Retinal pigment epithelial cell (primary cell): ENCODE measurements at regions not wholly inside any gene's neighbourhood (a gene's known extent, or its start where the extent isn't known, plus 50 kb on each side); places are given as distances from the start of the nearest gene placed in this dataset.

Source experiments
- DNase-seq: peaks from one replicate; pipeline ENCODE4 v3.0.0-alpha.2; 2010; ENCODE audit warnings: low read depth
- H3K4me3 ChIP-seq: 2 replicates; pipeline ENCODE4 v1.5.1; 2011; ENCODE audit warnings: mild to moderate bottlenecking, low read length, control low read depth, moderate library complexity
- TF ChIP-seq, protein P1 (sequence below): conservative IDR thresholded peaks from 2 replicates; pipeline ENCODE4 v1.5.1; 2011; ENCODE audit warnings: low read depth, low read length, control low read depth, inconsistent platforms

DNA sequence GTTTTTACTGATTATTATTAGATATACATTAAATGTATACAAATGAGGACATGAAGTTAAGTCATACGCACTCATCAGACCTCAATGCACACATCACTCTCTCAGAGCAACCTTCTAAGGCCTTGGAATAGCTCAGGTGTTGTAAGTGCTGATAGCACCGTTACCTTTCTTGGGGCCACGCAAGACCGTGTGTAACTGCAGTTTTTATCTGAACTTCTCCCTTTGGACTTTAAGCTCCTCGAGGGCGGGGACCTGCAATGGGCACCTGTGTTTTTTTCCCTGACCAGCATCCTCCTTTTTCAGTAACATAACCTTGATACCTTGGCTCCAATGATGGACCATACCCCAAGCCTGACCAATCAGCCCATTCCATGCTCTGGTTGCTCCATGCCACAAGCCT is 136.5 kb upstream of the TMCC3 start:
- TF ChIP-seq, protein P1, sequence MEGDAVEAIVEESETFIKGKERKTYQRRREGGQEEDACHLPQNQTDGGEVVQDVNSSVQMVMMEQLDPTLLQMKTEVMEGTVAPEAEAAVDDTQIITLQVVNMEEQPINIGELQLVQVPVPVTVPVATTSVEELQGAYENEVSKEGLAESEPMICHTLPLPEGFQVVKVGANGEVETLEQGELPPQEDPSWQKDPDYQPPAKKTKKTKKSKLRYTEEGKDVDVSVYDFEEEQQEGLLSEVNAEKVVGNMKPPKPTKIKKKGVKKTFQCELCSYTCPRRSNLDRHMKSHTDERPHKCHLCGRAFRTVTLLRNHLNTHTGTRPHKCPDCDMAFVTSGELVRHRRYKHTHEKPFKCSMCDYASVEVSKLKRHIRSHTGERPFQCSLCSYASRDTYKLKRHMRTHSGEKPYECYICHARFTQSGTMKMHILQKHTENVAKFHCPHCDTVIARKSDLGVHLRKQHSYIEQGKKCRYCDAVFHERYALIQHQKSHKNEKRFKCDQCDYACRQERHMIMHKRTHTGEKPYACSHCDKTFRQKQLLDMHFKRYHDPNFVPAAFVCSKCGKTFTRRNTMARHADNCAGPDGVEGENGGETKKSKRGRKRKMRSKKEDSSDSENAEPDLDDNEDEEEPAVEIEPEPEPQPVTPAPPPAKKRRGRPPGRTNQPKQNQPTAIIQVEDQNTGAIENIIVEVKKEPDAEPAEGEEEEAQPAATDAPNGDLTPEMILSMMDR: no peak
- no peak for DNase-seq
- H3K4me3 ChIP-seq: no peak overlapping the region

DNA sequence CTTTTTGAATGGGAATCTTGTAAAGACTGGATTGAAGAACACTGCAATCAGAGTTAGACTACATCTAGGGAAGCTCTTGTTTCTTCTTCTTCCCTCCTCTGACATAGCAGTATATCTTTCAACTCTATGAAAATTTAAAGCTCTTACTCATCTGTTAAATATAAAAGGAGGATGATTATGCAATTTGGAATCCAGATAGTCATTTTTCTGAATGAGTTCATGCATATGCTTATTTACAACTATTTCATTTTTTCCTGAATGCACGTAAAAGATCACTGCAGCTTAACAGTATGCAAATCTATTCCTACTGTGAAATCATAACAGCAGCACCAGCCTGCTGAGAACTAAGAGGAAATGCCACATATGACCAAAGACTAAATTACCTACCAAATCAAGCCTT is 133.5 kb upstream of the TMCC3 start:
- TF ChIP-seq, protein P1: no peak
- H3K4me3 ChIP-seq: no peak overlapping the region
- no peak for DNase-seq

DNA sequence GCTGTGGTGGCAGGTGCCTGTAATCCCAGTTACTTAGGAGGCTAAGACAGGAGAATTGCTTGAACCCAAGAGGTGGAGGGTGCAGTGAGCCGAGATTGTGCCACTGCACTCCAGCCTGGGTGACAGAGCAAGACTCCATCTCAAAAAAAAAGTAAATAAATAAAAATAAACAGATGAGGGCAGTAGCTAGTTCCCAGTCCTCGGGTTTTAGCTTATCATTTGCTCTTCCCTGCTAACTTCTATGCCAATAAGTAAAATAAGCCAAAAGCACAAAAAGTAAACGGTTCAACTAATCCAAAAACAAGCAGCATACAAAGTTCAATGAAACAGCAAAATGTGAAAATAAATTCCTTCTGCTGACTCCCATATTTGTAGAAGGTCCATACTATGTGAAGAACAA is 133.0 kb upstream of the TMCC3 start:
- TF ChIP-seq, protein P1: no peak
- DNase-seq: no peak
- H3K4me3 ChIP-seq: no peak overlapping the region

DNA sequence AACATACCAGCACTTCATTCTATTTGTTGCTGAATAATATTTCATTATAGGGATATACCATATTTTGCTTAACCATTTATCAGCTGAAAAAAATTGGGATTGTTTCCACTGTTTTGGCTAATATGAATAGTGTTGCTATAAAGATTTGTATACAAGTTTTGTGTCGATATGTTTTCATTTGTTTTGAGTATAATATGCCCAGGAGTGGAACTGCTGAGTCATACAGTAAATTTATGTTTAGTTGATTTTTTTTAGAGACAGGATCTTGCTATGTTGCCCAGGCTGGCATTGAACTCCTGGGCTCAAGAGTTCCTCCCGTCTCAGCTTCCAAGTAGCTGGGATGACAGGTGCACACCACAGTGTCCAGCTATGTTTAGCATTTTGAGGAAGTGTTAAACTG is 131.5 kb upstream of the TMCC3 start:
- H3K4me3 ChIP-seq: no peak overlapping the region
- TF ChIP-seq, protein P1: no peak

DNA sequence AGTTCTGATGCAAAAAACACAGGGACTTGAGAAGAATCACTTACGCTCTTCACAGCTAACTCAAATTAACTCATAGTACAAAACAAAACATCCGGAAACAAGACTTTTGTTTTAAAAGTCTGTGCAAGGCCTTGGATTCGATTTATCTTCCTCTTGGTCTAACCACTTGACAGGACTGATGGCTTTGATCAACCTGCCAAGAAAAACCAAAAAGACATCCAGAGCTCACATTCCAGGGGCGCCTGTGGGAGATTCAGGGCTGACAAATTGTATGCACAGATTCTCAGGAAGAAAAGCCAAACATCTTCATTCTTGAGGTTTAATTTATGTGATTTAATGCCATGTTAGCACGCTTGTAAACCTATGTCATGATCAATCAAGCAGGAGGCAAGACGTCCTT is 129.1 kb upstream of the TMCC3 start:
- DNase-seq: no peak
- no peak overlapping the region for H3K4me3 ChIP-seq
- TF ChIP-seq, protein P1: no peak

More for the DNA sequence above, 131.5 kb upstream of the TMCC3 start:
- DNase-seq: no peak

DNA sequence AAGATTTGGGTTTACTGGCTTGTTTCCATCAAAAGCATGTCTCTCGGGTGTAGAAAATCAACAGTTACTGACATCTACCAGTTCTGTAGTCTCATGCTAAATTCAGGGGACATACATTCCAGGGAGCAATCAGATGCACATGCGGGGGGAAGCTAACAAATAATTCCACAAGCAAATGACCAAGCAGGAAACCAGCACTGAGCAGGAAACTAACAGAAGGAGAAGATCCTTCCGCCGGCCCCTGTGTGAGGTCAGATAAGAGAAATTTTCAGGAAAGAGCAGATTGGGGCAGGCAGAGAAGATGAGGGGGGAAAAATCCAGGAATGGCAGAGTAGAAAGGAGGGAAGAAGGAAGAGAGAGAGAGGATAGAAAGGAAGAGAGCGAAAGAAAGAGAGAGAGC is 127.6 kb upstream of the TMCC3 start:
- TF ChIP-seq, protein P1: no peak
- no peak for DNase-seq
- no peak overlapping the region for H3K4me3 ChIP-seq

DNA sequence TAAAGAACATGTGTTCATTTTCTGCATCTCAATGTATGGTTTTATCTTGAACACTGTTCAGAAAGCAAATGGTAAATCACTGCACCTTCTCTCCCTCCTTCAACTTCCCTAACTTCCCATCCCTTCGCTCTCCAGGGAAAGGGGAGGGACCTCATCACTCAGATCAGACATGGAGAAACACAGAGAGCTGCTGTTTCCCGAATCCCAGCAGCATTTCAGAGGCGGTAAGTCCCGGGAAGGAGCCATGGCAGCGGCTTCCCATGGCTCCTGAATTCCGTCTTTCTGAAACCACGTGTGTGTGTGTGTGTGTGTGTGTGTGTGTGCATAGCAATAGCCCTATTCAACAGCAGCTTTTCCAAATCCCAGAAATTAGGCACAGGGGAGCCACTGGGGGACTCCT is 125.4 kb upstream of the TMCC3 start:
- H3K4me3 ChIP-seq: no peak overlapping the region
- no peak for DNase-seq

More for the DNA sequence above, 125.4 kb upstream of the TMCC3 start:
- TF ChIP-seq, protein P1: no peak
